Endothelial cell (in vitro differentiated cells): ENCODE measurements at regions not wholly inside any gene's neighbourhood (a gene's known extent, or its start where the extent isn't known, plus 50 kb on each side); places are given as distances from the start of the nearest gene placed in this dataset.
"Not testable (repeated sequence)": the region's sequence is repeated elsewhere in the genome, so short reads cannot be mapped to it uniquely, and the experiment has no call there.

ENCODE experiments used
- DNase-seq: peaks from one replicate; pipeline ENCODE4 v3.0.0; 2021; ENCODE audit warnings: low spot score
- H3K27ac Mint-ChIP-seq: one replicate; pipeline ENCODE4 v1.8.0; 2021; ENCODE audit warnings: mixed read lengths, inconsistent platforms; ENCODE audit not compliant: unreplicated experiment
- H3K27me3 Mint-ChIP-seq: one replicate; pipeline ENCODE4 v1.8.0; 2021; ENCODE audit warnings: mild to moderate bottlenecking, moderate library complexity, mixed read lengths, inconsistent platforms; ENCODE audit not compliant: unreplicated experiment
- H3K36me3 Mint-ChIP-seq: one replicate; pipeline ENCODE4 v1.8.0; 2021; ENCODE audit warnings: mild to moderate bottlenecking, low read depth, mixed read lengths, inconsistent platforms; ENCODE audit not compliant: unreplicated experiment
- H3K4me1 Mint-ChIP-seq: one replicate; pipeline ENCODE4 v1.8.0; 2021; ENCODE audit warnings: mild to moderate bottlenecking, mixed read lengths, inconsistent platforms; ENCODE audit not compliant: unreplicated experiment
- H3K4me3 Mint-ChIP-seq: one replicate; pipeline ENCODE4 v1.8.0; 2021; ENCODE audit warnings: mild to moderate bottlenecking, mixed read lengths, inconsistent platforms; ENCODE audit not compliant: unreplicated experiment
- H3K9me3 Mint-ChIP-seq: one replicate; pipeline ENCODE4 v1.8.0; 2021; ENCODE audit warnings: mixed read lengths, inconsistent platforms; ENCODE audit not compliant: unreplicated experiment
- CTCF ChIP-seq: fragments of 200-600 bp; sonication (generic); IDR thresholded peaks from one replicate; pipeline ENCODE4 v1.5.0; 2021; ENCODE audit warnings: antibody characterized with exemption; ENCODE audit not compliant: unreplicated experiment

GRCh38 chr11:134957540-134958335 is 545.7 kb upstream of the B3GAT1 start:
- no peak overlapping the region for H3K27ac Mint-ChIP-seq
- DNase-seq = no peak
- peaks cover 4% of the 10 kb centered on the region for H3K27me3 Mint-ChIP-seq
- no peaks in the 10 kb centered on the region for H3K9me3 Mint-ChIP-seq
- no peak overlapping the region for H3K4me3 Mint-ChIP-seq
- H3K36me3 Mint-ChIP-seq = no peaks in the 10 kb centered on the region
- no peak for TF ChIP-seq CTCF
- H3K4me1 Mint-ChIP-seq = no peaks in the 10 kb centered on the region

- DNase-seq = no peak
- no peak for TF ChIP-seq CTCF
- Mint-ChIP-seq H3K27ac (no peak overlapping the region), H3K27me3 (peaks cover 4% of the 10 kb centered on the region), H3K4me3 (no peak overlapping the region), H3K4me1 (no peaks in the 10 kb centered on the region), H3K36me3 (no peaks in the 10 kb centered on the region), H3K9me3 (no peaks in the 10 kb centered on the region)
These were observed 544.6 kb upstream of the B3GAT1 start for GRCh38 chr11:134956450-134957210.

GRCh38 chr11:134955970-134956369 is 543.9 kb upstream of the B3GAT1 start:
- not testable (repeated sequence) for H3K36me3 Mint-ChIP-seq

DNA sequence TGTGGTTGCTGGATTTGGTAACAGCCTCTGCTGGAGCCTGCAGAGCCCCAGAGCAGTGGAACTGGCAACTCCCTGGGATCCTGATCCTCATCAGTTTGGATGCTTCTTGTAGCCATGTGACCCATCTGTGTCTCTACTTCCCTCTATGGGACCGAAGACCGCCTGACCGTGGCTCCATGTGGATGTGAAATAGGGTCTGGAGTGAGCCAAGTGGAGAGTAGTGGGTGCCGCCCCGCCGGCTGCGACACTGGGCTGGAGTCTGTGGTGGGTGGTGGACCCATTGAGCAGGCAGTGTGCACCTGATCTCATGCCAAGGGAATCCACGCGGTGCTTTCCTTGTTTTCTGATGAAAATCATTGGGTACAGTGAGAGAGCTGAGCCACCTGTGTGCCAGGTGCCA is 543.2 kb upstream of the B3GAT1 start:
- H3K9me3 Mint-ChIP-seq = no peaks in the 10 kb centered on the region
- no peak for TF ChIP-seq CTCF
- H3K4me1 Mint-ChIP-seq = no peaks in the 10 kb centered on the region
- no peaks in the 10 kb centered on the region for H3K36me3 Mint-ChIP-seq
- H3K27ac Mint-ChIP-seq = no peak overlapping the region
- peaks cover 1% of the 10 kb centered on the region for H3K27me3 Mint-ChIP-seq
- DNase-seq = no peak
- H3K4me3 Mint-ChIP-seq = no peak overlapping the region

More at GRCh38 chr11:134955970-134956369, 543.9 kb upstream of the B3GAT1 start:
- H3K9me3 Mint-ChIP-seq, H3K27ac Mint-ChIP-seq, H3K4me1 Mint-ChIP-seq, H3K27me3 Mint-ChIP-seq, H3K4me3 Mint-ChIP-seq, DNase-seq: not testable (repeated sequence)

GRCh38 chr11:134954456-134954855 is 542.4 kb upstream of the B3GAT1 start:
- not testable (repeated sequence) for H3K4me1 Mint-ChIP-seq, DNase-seq, H3K36me3 Mint-ChIP-seq, H3K27ac Mint-ChIP-seq, H3K4me3 Mint-ChIP-seq, H3K9me3 Mint-ChIP-seq, H3K27me3 Mint-ChIP-seq

DNA sequence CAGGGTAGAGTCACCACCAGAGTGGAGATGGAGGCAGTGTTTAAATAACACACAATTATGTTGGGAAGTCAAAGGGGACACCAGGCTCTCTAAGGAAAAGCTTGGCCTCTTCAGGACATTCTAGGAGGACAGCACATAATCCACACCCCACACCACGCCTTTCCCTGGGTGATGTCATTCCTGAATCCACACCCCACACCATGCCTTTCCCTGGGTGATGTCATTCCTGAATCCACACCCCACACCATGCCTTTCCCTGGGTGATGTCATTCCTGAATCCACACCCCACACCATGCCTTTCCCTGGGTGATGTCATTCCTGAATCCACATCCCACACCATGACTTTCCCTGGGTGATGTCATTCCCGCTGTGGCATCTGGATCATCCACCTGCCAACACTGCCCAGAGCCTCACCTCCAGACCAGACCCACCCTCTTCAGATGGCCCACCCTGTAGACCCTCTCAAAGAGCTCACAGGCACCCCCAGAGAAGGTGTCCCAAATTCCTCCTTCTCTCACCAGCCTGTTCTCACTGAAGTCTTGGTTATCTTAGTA is 541.5 kb upstream of the B3GAT1 start:
- not testable (repeated sequence) for H3K4me1 Mint-ChIP-seq, H3K36me3 Mint-ChIP-seq, H3K27me3 Mint-ChIP-seq, H3K4me3 Mint-ChIP-seq, H3K9me3 Mint-ChIP-seq, DNase-seq, H3K27ac Mint-ChIP-seq
